Tibial nerve (tissue), 4 donors: ENCODE measurements at regions not wholly inside any gene's neighbourhood (a gene's known extent, or its start where the extent isn't known, plus 50 kb on each side); places are given as distances from the start of the nearest gene placed in this dataset.

Source experiments
- DNase-seq, 2 donors: peaks; one replicate each; pipeline ENCODE4 v3.0.0-alpha.2; 2019; ENCODE audit warnings: low spot score in 2 of 2
- H3K27ac ChIP-seq, 4 donors: fragments of 200-600 bp; sonication (generic) in 3 of 4; one replicate each; pipeline ENCODE4 v1.5.1; 2017 to 2019; ENCODE audit warnings: mild to moderate bottlenecking in 1 of 4
- H3K27me3 ChIP-seq, 2 donors: fragments of 200-600 bp; sonication (generic) in 1 of 2; one replicate each; pipeline versions ENCODE4 v1.5.1 to v1.6.0; 2017 to 2019
- H3K36me3 ChIP-seq, 3 donors: fragments of 200-600 bp; sonication (generic); one replicate each; pipeline ENCODE4 v1.5.1; 2018 to 2019
- H3K4me1 ChIP-seq, 4 donors: fragments of 200-600 bp; sonication (generic) in 3 of 4; one replicate each; pipeline ENCODE4 v1.5.1; 2017 to 2019
- H3K4me3 ChIP-seq, 4 donors: fragments of 200-600 bp; sonication (generic) in 3 of 4; one replicate each; pipeline ENCODE4 v1.5.1; 2017 to 2019; ENCODE audit warnings: mild to moderate bottlenecking in 1 of 4, moderate library complexity in 1 of 4
- H3K9me3 ChIP-seq, 4 donors: fragments of 200-600 bp; sonication (generic) in 3 of 4; one replicate each; pipeline ENCODE4 v1.5.1; 2017 to 2019
- EP300 ChIP-seq, 2 donors: sonication (generic); formaldehyde crosslinking; IDR thresholded peaks; one replicate each; pipeline ENCODE4 v1.6.1; 2017; ENCODE audit warnings: antibody characterized with exemption in 2 of 2, mild to moderate bottlenecking in 1 of 2
- POLR2A ChIP-seq, 2 donors: fragments of 450-650 bp; IDR thresholded peaks; one replicate each; pipeline ENCODE4 v1.6.1; 2017; ENCODE audit warnings: antibody characterized with exemption in 2 of 2, mild to moderate bottlenecking in 2 of 2, moderate library complexity in 2 of 2
- WGBS, 2 donors: methylation state at CpG; one replicate each; pipeline ENCODE4 v1.1.5; 2018; 5-methylcytosine and 5-hydroxymethylcytosine counted together
- TF ChIP-seq, protein P1 (sequence below), 5 experiments: fragments of 200-600 bp in 3 of 5; fragments of 450-650 bp in 2 of 5; sonication (generic) in 3 of 5; IDR thresholded peaks; one replicate each; pipeline ENCODE4 v1.5.1; 2016 to 2019; ENCODE audit warnings: antibody characterized with exemption in 5 of 5, mild to moderate bottlenecking in 3 of 5, moderate library complexity in 2 of 5

DNA sequence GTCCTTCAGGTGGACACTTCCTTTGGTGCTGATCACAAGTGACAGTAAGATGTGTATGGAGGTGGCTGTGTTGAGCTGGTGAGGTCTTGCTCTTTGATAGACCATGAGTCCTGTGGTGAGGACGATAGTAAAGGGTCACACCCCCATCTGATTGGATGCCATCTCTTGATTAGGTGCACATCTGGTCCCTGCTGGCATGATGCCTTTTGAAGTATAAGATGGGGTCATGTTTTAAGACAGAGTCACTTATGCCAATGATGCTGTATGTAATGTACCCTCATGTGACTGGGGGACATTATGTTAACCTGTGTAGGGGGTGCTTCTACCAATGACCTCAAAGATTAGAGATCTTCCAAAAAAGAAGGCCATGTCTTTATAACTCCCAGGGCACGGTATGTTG, 644.6 kb downstream of the ACTR3B start:
- WGBS, 2 donors, result 81 to 96% methylated on average over 2 of the region's 2 CpGs
- Histone ChIP-seq H3K27me3 (no peaks in the 10 kb centered on the region), H3K27ac (no peak overlapping the region), H3K4me1 (no peaks in the 10 kb centered on the region), H3K36me3 (no peaks in the 10 kb centered on the region), H3K4me3 (no peak overlapping the region), H3K9me3 (no peaks in the 10 kb centered on the region)
- DNase-seq, result no peak
- TF ChIP-seq, protein P1, sequence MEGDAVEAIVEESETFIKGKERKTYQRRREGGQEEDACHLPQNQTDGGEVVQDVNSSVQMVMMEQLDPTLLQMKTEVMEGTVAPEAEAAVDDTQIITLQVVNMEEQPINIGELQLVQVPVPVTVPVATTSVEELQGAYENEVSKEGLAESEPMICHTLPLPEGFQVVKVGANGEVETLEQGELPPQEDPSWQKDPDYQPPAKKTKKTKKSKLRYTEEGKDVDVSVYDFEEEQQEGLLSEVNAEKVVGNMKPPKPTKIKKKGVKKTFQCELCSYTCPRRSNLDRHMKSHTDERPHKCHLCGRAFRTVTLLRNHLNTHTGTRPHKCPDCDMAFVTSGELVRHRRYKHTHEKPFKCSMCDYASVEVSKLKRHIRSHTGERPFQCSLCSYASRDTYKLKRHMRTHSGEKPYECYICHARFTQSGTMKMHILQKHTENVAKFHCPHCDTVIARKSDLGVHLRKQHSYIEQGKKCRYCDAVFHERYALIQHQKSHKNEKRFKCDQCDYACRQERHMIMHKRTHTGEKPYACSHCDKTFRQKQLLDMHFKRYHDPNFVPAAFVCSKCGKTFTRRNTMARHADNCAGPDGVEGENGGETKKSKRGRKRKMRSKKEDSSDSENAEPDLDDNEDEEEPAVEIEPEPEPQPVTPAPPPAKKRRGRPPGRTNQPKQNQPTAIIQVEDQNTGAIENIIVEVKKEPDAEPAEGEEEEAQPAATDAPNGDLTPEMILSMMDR (IDR thresholded peaks at IDR 0.05), result no peak

DNA sequence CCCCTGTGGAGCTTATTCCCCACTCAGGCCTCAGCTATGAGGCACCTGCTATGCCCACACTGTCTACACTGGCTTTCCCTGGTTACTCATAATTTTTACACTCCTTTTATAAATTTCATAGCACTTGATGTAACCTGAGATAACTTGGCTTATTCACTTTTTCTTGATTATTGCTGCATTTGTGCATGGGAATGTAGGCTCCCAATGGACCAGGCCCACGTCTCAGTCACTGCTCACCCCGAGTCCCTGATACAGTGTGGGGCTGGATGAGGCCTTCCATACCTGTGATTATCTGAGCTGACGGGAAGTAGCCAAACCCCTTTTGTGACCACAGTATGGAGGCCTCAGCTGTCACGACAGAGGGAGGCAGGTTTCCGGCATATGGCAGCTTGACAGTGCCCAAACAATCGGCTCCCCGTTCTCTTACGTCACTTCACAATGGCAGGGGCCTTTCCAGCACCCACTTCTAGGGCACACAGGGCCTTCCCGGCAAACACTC, 645.3 kb downstream of the ACTR3B start:
- no peak for DNase-seq
- Histone ChIP-seq H3K36me3 (no peaks in the 10 kb centered on the region), H3K9me3 (no peaks in the 10 kb centered on the region), H3K4me1 (no peaks in the 10 kb centered on the region), H3K27ac (no peak overlapping the region), H3K4me3 (no peak overlapping the region), H3K27me3 (no peaks in the 10 kb centered on the region)
- WGBS, 2 donors, result 92 to 96% methylated on average over 9 of the region's 9 CpGs
- TF ChIP-seq, protein P1 (IDR thresholded peaks at IDR 0.05), result no peak
- TF ChIP-seq POLR2A (IDR thresholded peaks at IDR 0.05), result no peak
- TF ChIP-seq EP300 (IDR thresholded peaks at IDR 0.05), result no peak

DNA sequence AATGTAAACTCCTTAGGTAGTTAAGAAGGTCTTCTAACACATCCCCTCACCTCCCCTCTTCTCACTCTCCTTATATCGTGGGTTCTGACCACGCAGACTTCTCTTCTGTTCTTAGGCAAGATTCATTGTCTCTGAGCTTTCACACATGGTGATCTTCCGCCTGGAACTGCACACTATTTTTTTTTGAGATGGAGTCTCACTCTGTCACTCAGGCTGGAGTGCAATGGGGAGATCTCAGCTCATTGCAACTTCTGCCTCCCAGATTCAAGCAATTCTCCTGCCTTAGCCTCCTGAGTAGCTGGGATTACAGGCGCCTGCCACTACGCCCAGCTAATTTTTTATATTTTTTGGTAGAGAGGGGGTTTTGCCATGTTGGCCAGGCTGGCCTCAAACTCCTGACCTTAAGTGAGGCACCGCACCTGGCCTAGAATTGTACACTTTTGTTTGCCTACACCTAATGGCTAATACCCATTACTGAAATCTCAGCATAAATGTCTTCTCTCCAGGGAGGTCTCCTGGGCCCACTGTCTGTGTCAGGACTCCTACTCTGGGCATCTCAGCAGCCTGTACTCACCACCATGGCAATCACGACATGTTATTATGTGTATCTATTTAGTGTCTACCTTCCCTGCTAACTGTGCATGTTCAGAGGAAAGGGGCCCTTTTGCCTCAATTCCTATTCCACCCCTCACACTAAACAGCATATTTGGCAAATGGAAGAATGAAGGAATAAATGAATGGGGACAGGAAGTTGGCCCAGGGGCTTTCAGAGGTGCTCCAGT, 646.3 kb upstream of the DPP6 start:
- H3K27me3 ChIP-seq, result no peaks in the 10 kb centered on the region
- H3K9me3 ChIP-seq, result no peaks in the 10 kb centered on the region
- WGBS, 2 donors, result 82 to 89% methylated on average over 7 of the region's 7 CpGs
- H3K27ac ChIP-seq, result no peak overlapping the region
- DNase-seq, result no peak
- TF ChIP-seq, protein P1 (IDR thresholded peaks at IDR 0.05), result no peak
- TF ChIP-seq EP300 (IDR thresholded peaks at IDR 0.05), result no peak
- no peak for TF ChIP-seq POLR2A (IDR thresholded peaks at IDR 0.05)
- H3K4me3 ChIP-seq, result no peak overlapping the region
- no peaks in the 10 kb centered on the region for H3K4me1 ChIP-seq
- H3K36me3 ChIP-seq, result no peaks in the 10 kb centered on the region

DNA sequence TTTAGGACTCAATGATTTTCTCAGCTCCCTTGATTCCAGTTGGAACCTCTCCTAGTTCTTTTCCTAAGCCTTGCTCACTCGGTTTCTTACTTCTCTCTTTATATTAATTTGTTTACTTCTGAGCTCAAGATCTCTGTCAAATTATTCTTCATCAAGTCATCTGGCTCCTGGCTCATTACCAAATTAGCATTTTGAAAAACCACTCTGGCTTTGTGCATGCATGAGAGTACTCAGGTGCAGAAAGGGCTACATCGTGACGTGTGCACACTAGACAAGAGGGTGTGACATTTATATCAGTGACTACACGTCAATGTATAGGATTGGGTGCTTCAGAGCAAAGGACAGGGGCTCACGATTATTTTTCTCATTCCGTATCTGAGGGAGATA, 645.7 kb upstream of the DPP6 start:
- Histone ChIP-seq H3K27me3 (no peaks in the 10 kb centered on the region), H3K27ac (no peak overlapping the region), H3K4me1 (no peaks in the 10 kb centered on the region), H3K36me3 (no peaks in the 10 kb centered on the region), H3K9me3 (no peaks in the 10 kb centered on the region), H3K4me3 (no peak overlapping the region)
- TF ChIP-seq POLR2A (IDR thresholded peaks at IDR 0.05) (no peak), EP300 (IDR thresholded peaks at IDR 0.05) (no peak)
- TF ChIP-seq, protein P1 (IDR thresholded peaks at IDR 0.05), result no peak
- 83 to 89% methylated on average over 6 of the region's 6 CpGs for WGBS, 2 donors
- DNase-seq, result no peak

DNA sequence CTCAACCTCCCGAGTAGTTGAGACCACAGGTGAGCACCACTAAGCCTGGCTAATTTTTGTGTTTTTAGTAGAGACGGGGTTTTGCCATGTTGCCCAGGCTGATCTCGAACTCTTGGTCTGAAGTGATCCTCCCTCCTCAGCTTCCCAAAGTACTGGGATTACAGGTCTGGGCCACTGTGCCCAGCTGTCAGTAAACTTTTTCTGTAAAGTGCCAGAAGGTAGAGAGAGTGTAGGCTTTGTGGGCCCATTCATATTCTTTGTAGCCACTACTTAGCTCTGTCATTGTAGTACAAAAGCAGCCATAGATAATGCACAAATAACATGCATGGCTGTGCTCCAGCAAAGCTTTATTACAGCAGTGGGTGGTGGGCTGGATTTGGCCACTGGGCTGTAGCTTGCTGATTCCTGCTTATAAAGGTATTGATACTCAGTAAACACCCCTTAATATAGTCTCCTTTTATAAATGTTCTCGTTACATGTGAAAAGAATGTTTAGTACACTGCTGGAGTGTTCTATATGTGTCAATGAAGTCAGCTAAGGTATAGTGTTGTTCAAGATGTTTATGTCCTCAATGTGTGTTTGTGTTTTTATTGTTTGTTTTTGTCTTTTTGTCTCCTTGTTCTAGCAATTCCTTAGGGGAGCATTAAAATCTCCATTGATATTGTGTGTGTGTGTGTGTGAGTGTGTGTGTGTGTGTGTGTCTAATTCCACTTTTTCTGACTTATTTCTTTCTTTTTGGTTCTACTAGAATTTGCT, 644.7 kb upstream of the DPP6 start:
- no peak for DNase-seq
- Histone ChIP-seq H3K36me3 (no peaks in the 10 kb centered on the region), H3K4me3 (no peak overlapping the region), H3K9me3 (peaks cover 0 to 6% (median 0%) of the 10 kb centered on the region in 4 donors), H3K27me3 (no peaks in the 10 kb centered on the region), H3K4me1 (no peaks in the 10 kb centered on the region), H3K27ac (no peak overlapping the region)
- 80 to 91% methylated on average over 4 of the region's 4 CpGs for WGBS, 2 donors
- no peak for TF ChIP-seq EP300 (IDR thresholded peaks at IDR 0.05)
- no peak for TF ChIP-seq POLR2A (IDR thresholded peaks at IDR 0.05)
- TF ChIP-seq, protein P1 (IDR thresholded peaks at IDR 0.05), result no peak
